ELF-1 (cell line): ENCODE measurements at regions not wholly inside any gene's neighbourhood (a gene's known extent, or its start where the extent isn't known, plus 50 kb on each side); places are given as distances from the start of the nearest gene placed in this dataset.
A peak's percentile ranks its signal among the peaks of the same experiment; 100 is the strongest.

Experiments used
- DNase-seq: peaks from one replicate; pipeline ENCODE4 v3.0.0-alpha.2; 2016; ENCODE audit warnings: low read depth, low spot score

GRCh38 chr1:55337801-55338447, 122.8 kb upstream of the USP24 start:
- peak; percentile 60 for DNase-seq

- no peak for DNase-seq
Measured at GRCh38 chr1:55334797-55335196, 119.6 kb upstream of the USP24 start.

- DNase-seq, result no peak
Measured at GRCh38 chr1:55334160-55334559, 119.0 kb upstream of the USP24 start.

- DNase-seq, result no peak
Measured at GRCh38 chr1:55333461-55333860, 118.3 kb upstream of the USP24 start.

GRCh38 chr1:55331351-55331750, 116.2 kb upstream of the USP24 start:
- DNase-seq, result no peak

GRCh38 chr1:55329808-55330432, 114.8 kb upstream of the USP24 start:
- DNase-seq, result no peak

GRCh38 chr1:55329091-55329490, 113.9 kb upstream of the USP24 start:
- DNase-seq, result no peak

- no peak for DNase-seq
Measured at GRCh38 chr1:55326496-55327243, 111.5 kb upstream of the USP24 start.

GRCh38 chr1:55323760-55324159, 108.6 kb upstream of the USP24 start:
- DNase-seq, result no peak

- no peak for DNase-seq
Measured at GRCh38 chr1:55322842-55323241, 107.7 kb upstream of the USP24 start.

- DNase-seq, result no peak
Measured at GRCh38 chr1:55321942-55322341, 106.8 kb upstream of the USP24 start.

- no peak for DNase-seq
Measured at GRCh38 chr1:55320891-55321290, 105.7 kb upstream of the USP24 start.

GRCh38 chr1:55318116-55318817, 103.1 kb upstream of the USP24 start:
- no peak for DNase-seq

- DNase-seq, result no peak
Measured at GRCh38 chr1:55317673-55318072, 102.5 kb upstream of the USP24 start.

GRCh38 chr1:55316947-55317662, 101.9 kb upstream of the USP24 start:
- no peak for DNase-seq

- DNase-seq, result no peak
Measured at GRCh38 chr1:55316502-55316901, 101.3 kb upstream of the USP24 start.

GRCh38 chr1:55315552-55315951, 100.4 kb upstream of the USP24 start:
- no peak for DNase-seq

- no peak for DNase-seq
Measured at GRCh38 chr1:55314740-55315139, 99.6 kb upstream of the USP24 start.

- DNase-seq, result no peak
Measured at GRCh38 chr1:55313903-55314302, 98.7 kb upstream of the USP24 start.

- DNase-seq, result peak; percentile 21
Measured at GRCh38 chr1:55311979-55312378, 96.8 kb upstream of the USP24 start.

- no peak for DNase-seq
Measured at GRCh38 chr1:55311057-55311641, 96.0 kb upstream of the USP24 start.
